ENCODE measurements at regions not wholly inside any gene's neighbourhood (a gene's known extent, or its start where the extent isn't known, plus 50 kb on each side); places are given as distances from the start of the nearest gene placed in this dataset.

DNA sequence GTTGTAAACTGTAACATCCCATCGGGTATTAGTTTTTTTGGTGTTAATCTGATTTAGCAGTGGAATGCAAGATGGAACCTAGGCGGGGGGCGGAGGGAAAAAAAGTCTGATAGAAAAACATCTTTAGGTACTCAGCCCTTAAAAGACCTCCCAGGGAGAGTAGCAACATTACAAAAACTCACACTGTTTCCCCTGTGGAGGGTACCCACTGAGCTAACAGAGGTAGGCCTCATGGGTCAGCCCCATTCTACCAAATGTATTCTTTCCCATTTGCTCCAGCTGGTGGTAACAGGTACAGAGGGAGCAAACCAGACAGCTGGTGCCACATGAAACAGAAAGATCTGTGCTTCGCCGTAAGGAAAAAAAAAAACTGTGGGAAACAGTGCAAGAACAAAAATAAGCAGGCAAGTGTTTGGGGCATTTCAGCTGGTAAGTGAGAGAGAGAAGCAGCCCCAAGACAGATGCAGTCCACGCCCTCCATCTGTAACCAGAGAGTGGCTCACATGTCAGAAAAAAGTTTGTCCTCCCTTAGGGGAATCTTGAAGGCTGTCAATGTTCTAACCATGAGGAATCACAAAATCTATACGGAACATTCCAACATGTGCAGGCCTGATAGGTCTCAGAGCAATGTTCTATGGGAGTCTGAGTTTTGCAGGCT is 65.3 kb downstream of the HOXA1 start:
- no peak overlapping the region for H4K5ac ChIP-seq (ENCODE audit: insufficient read length, low read depth, low read length)
- no peak overlapping the region for H2BK15ac ChIP-seq (ENCODE audit: low read length)
- no peaks in the 10 kb centered on the region for H4K20me1 ChIP-seq (replicated peaks in 1 of 2; ENCODE audit: control insufficient read depth in 1 of 2, insufficient read depth in 2 of 2, low read length in 2 of 2)
- H3K9ac ChIP-seq (replicated peaks in 1 of 4; ENCODE audit: extremely low read depth in 1 of 4, low read depth in 3 of 4, low read length in 3 of 4): no peak overlapping the region
- no peak overlapping the region for H2AK5ac ChIP-seq (ENCODE audit: low read depth, low read length)
- H4K91ac ChIP-seq (replicated peaks; ENCODE audit: insufficient read length, low read length): no peak overlapping the region
- peak overlapping the region; percentile 55 to 64 for H3K4me2 ChIP-seq (ENCODE audit: insufficient read depth in 1 of 2, low read depth in 2 of 2, low read length in 2 of 2)
- H3K79me2 ChIP-seq (ENCODE audit: control insufficient read depth in 1 of 2, insufficient read depth in 2 of 2, low read length in 2 of 2): no peaks in the 10 kb centered on the region
- ChIA-PET POLR2A (ENCODE audit: partially characterized antibody) (interaction anchor here (0.7 to 1.0 kb wide), 2 partner anchors 81 to 142 kb away, joined by 3 to 5 read pairs; no protein-coding TSS in a partner anchor), CTCF (ENCODE audit: partially characterized antibody) (interaction anchor here (1.1 to 1.2 kb wide), 2 partner anchors 17 to 200 kb away, joined by 3 to 4 read pairs; no protein-coding TSS in a partner anchor)
- H3K23ac ChIP-seq (ENCODE audit: insufficient read length): no peak overlapping the region
- H2BK5ac ChIP-seq (ENCODE audit: low read depth, low read length): no peak overlapping the region
- no peak overlapping the region for H3K56ac ChIP-seq (replicated peaks; ENCODE audit: insufficient read length, low read depth, low read length)
- H3K4me3 ChIP-seq (ENCODE audit: extremely low read depth in 1 of 4, insufficient read depth in 2 of 4, low read depth in 3 of 4, low read length in 4 of 4): peak overlapping the region in 1 of 4 experiments; percentile 15; a peak in 1 of 8 replicates
- no peak overlapping the region for H2AFZ ChIP-seq (ENCODE audit: low read length)
- no peaks in the 10 kb centered on the region for H3K9me3 ChIP-seq (ENCODE audit: insufficient read depth in 2 of 2, low read depth in 1 of 2, low read length in 1 of 2)
- no peaks in the 10 kb centered on the region for H3K79me1 ChIP-seq (ENCODE audit: low read depth, low read length)
- peak overlapping the region; percentile 19; the same call in 1 of the 2 replicates for H2BK12ac ChIP-seq (ENCODE audit: low read depth, low read length)
- FAIRE-seq (peak; percentile 83), DNase-seq (ENCODE audit: low read depth in 1 of 2, low spot score in 2 of 2) (peak in 1 of 2 experiments; percentile 53)
- H3K23me2 ChIP-seq (ENCODE audit: low read depth, low read length): no peaks in the 10 kb centered on the region
- H2BK20ac ChIP-seq (ENCODE audit: low read length): 0 out of 2 replicates have a peak overlapping the region, but pooled peaks have one; percentile 36
- H3K27ac ChIP-seq (ENCODE audit: low read depth, low read length): no peak overlapping the region
- peaks cover 0 to 9% (median 5%) of the 10 kb centered on the region in 4 experiments; a peak in 4 of 7 replicates for H3K4me1 ChIP-seq (replicated peaks in 1 of 4; ENCODE audit: control insufficient read depth in 3 of 4, insufficient read depth in 4 of 4, low read length in 3 of 4)
- H3K36me3 ChIP-seq (ENCODE audit: control insufficient read depth in 2 of 4, insufficient read depth in 4 of 4, low read length in 3 of 4): no peaks in the 10 kb centered on the region
- no peak overlapping the region for H4K8ac ChIP-seq (ENCODE audit: extremely low read depth, insufficient read depth, low read length)
- no peak overlapping the region for H3K14ac ChIP-seq (ENCODE audit: insufficient read length)
- 35% methylated on average over 7 of the region's 7 CpGs; no CpG with 5 or more reads in 1 of the 2 experiments for WGBS, 2 experiments (ENCODE audit: extremely low coverage in 1 of 2, insufficient coverage in 1 of 2, insufficient read length in 1 of 2, insufficient replicate concordance in 2 of 2, low coverage in 1 of 2, low lambda C conversion rate in 2 of 2, missing lambda C conversion rate in 1 of 2)
- H3K4ac ChIP-seq (replicated peaks; ENCODE audit: insufficient read length, low read depth, low read length): no peak overlapping the region
- H2BK120ac ChIP-seq (replicated peaks; ENCODE audit: low read depth, low read length): no peak overlapping the region
- H3K27me3 ChIP-seq (replicated peaks in 1 of 4; ENCODE audit: control insufficient read depth in 3 of 4, extremely low read depth in 1 of 4, insufficient read depth in 3 of 4, low read length in 3 of 4): peaks cover 0 to 10% (median 2%) of the 10 kb centered on the region in 4 experiments; a peak in 3 of 7 replicates
- peak overlapping the region; percentile 1; the same call in 1 of the 2 replicates for H3K18ac ChIP-seq (ENCODE audit: extremely low read depth, low read length)
- TF ChIP-seq POLR2A (IDR thresholded peaks at IDR 0.05; ENCODE audit: control extremely low read depth in 1 of 2, low read depth in 2 of 2, low read length in 2 of 2) (no peak), EP300 (IDR thresholded peaks at IDR 0.05; ENCODE audit: borderline replicate concordance in 1 of 2, low read depth in 2 of 2, low read length in 2 of 2) (no peak), CBX8 (IDR thresholded peaks at IDR 0.05; ENCODE audit: borderline replicate concordance, low read depth, low read length) (no peak), POU5F1 (IDR thresholded peaks at IDR 0.05; ENCODE audit: low read depth, low read length) (peak; percentile 15; the same call in 1 of the 2 replicates), NANOG (IDR thresholded peaks at IDR 0.05; ENCODE audit: insufficient read depth, low read depth, low read length, poor library complexity, severe bottlenecking) (peak; percentile 93), YY1 (IDR thresholded peaks at IDR 0.05; ENCODE audit: low read depth, low read length) (peak; percentile 23; the same call in 1 of the 2 replicates), HDAC2 (IDR thresholded peaks at IDR 0.05; ENCODE audit: borderline replicate concordance in 1 of 2, low read depth in 2 of 2, low read length in 2 of 2) (peak; percentile 55 to 85; a peak in 2 of 4 replicates), TCF12 (IDR thresholded peaks at IDR 0.05; ENCODE audit: low read depth, low read length) (0 out of 2 replicates have a peak, but pooled peaks have one; percentile 41)
